DOHH2 (cell line): ENCODE measurements at regions not wholly inside any gene's neighbourhood (a gene's known extent, or its start where the extent isn't known, plus 50 kb on each side); places are given as distances from the start of the nearest gene placed in this dataset.

Experiments used
- H3F3A ChIP-seq: fragments of 200-600 bp; sonication (generic), shearing (Covaris generic); 2 replicates; pipeline ENCODE4 v1.6.0; 2016; ENCODE audit warnings: antibody characterized with exemption, mild to moderate bottlenecking; ENCODE audit not compliant: control insufficient read depth, insufficient read depth
- H3K27ac ChIP-seq: fragments of 200-600 bp; sonication (generic); 2 replicates; pipeline ENCODE4 v1.5.1; 2014; ENCODE audit warnings: low read depth, mild to moderate bottlenecking, low read length, moderate library complexity
- H3K27me3 ChIP-seq: fragments of 200-600 bp; sonication (generic); 2 replicates; pipeline ENCODE4 v1.6.1; 2014; ENCODE audit warnings: mild to moderate bottlenecking, low read length, mixed read lengths; ENCODE audit not compliant: control insufficient read depth
- H3K36me3 ChIP-seq: fragments of 200-600 bp; sonication (generic); 2 replicates; pipeline ENCODE4 v1.6.1; 2014; ENCODE audit warnings: mild to moderate bottlenecking, low read length, moderate library complexity, mixed read lengths; ENCODE audit not compliant: control insufficient read depth
- H3K4me1 ChIP-seq: fragments of 200-600 bp; sonication (generic); 2 replicates; pipeline ENCODE4 v1.6.1; 2014; ENCODE audit warnings: mild to moderate bottlenecking, low read length, mixed read lengths; ENCODE audit not compliant: control insufficient read depth
- H3K4me2 ChIP-seq: fragments of 200-600 bp; sonication (generic); 2 replicates; pipeline ENCODE4 v1.6.0; 2014; ENCODE audit warnings: mild to moderate bottlenecking, low read length, moderate library complexity
- H3K4me3 ChIP-seq: fragments of 200-600 bp; sonication (generic); 2 replicates; pipeline ENCODE4 v1.5.1; 2014; ENCODE audit warnings: mild to moderate bottlenecking, low read length, mixed read lengths
- H3K79me2 ChIP-seq: fragments of 200-600 bp; sonication (generic); 2 replicates; pipeline ENCODE4 v1.6.1; 2014; ENCODE audit warnings: mild to moderate bottlenecking, low read length, mixed read lengths; ENCODE audit not compliant: control insufficient read depth
- H3K9me2 ChIP-seq: fragments of 200-600 bp; sonication (generic); replicated peaks from 2 replicates; pipeline ENCODE4 v1.6.1; 2014; ENCODE audit warnings: mild to moderate bottlenecking, low read length, mixed read lengths; ENCODE audit not compliant: control insufficient read depth
- H3K9me3 ChIP-seq: fragments of 200-600 bp; sonication (generic); 2 replicates; pipeline ENCODE4 v1.6.1; 2014; ENCODE audit warnings: antibody characterized with exemption, low read length, mixed read lengths; ENCODE audit not compliant: control insufficient read depth, insufficient read depth
- H4K20me1 ChIP-seq: fragments of 200-600 bp; sonication (generic); 2 replicates; pipeline ENCODE4 v1.6.0; 2014; ENCODE audit warnings: low read depth, mild to moderate bottlenecking, antibody characterized with exemption, low read length, moderate library complexity; ENCODE audit not compliant: control insufficient read depth, insufficient read depth
- EZH2phosphoT487 ChIP-seq: fragments of 200-600 bp; sonication (generic); IDR thresholded peaks from 2 replicates; pipeline ENCODE4 v1.6.1; 2017; ENCODE audit warnings: borderline replicate concordance, mild to moderate bottlenecking, antibody characterized with exemption, low read length, moderate library complexity, mixed read lengths
- TF ChIP-seq, protein P1 (sequence below): fragments of 200-600 bp; sonication (generic); IDR thresholded peaks from one replicate; pipeline ENCODE4 v1.5.1; 2014; ENCODE audit warnings: antibody characterized with exemption, mild to moderate bottlenecking, low read depth, low read length; ENCODE audit not compliant: poor library complexity, severe bottlenecking

- H3K4me1 ChIP-seq: peaks cover 14% of the 10 kb centered on the region
- no peaks in the 10 kb centered on the region for H3F3A ChIP-seq
- H3K27me3 ChIP-seq: peaks cover 16% of the 10 kb centered on the region
- TF ChIP-seq EZH2phosphoT487: no peak
- TF ChIP-seq, protein P1, sequence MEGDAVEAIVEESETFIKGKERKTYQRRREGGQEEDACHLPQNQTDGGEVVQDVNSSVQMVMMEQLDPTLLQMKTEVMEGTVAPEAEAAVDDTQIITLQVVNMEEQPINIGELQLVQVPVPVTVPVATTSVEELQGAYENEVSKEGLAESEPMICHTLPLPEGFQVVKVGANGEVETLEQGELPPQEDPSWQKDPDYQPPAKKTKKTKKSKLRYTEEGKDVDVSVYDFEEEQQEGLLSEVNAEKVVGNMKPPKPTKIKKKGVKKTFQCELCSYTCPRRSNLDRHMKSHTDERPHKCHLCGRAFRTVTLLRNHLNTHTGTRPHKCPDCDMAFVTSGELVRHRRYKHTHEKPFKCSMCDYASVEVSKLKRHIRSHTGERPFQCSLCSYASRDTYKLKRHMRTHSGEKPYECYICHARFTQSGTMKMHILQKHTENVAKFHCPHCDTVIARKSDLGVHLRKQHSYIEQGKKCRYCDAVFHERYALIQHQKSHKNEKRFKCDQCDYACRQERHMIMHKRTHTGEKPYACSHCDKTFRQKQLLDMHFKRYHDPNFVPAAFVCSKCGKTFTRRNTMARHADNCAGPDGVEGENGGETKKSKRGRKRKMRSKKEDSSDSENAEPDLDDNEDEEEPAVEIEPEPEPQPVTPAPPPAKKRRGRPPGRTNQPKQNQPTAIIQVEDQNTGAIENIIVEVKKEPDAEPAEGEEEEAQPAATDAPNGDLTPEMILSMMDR: no peak
- no peaks in the 10 kb centered on the region for H3K79me2 ChIP-seq
- peak overlapping the region; percentile 9; the same call in 1 of the 2 replicates for H3K4me2 ChIP-seq
- H3K9me3 ChIP-seq: peaks cover 2% of the 10 kb centered on the region; the same call in 1 of the 2 replicates
- H3K36me3 ChIP-seq: no peaks in the 10 kb centered on the region
- no peak overlapping the region for H3K4me3 ChIP-seq
- no peak overlapping the region for H3K27ac ChIP-seq
- no peaks in the 10 kb centered on the region for H3K9me2 ChIP-seq
- H4K20me1 ChIP-seq: no peaks in the 10 kb centered on the region
These were observed 105.9 kb upstream of the LHX5 start for GRCh38 chr12:113577464-113578129.

DNA sequence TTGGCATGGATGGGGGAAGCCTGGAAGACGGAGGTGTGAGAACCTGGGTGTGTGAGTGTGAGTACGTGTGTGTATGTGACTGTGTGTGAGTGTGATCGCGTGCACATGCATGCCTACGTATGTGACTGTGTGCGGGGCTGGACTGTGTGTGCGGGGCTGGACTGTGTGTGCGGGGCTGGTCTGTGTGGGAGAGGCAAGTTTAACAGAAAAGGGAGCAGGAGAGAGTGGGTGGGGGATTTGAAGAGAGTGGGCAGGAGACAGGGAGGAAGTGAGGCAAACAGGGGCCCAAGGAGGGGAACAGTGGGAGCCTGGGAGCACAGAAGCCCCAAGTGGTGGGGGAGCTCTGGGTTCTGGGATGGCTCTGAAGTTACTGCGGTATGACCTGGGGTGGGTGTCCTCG, 103.7 kb upstream of the LHX5 start:
- Histone ChIP-seq H3K4me2 (no peak overlapping the region), H3K9me2 (no peaks in the 10 kb centered on the region), H3F3A (no peaks in the 10 kb centered on the region), H3K36me3 (no peaks in the 10 kb centered on the region), H3K27ac (no peak overlapping the region), H3K4me3 (no peak overlapping the region), H3K4me1 (peaks cover 14% of the 10 kb centered on the region), H3K9me3 (no peaks in the 10 kb centered on the region), H3K27me3 (peaks cover 5% of the 10 kb centered on the region), H4K20me1 (no peaks in the 10 kb centered on the region), H3K79me2 (no peaks in the 10 kb centered on the region)
- no peak for TF ChIP-seq EZH2phosphoT487
- TF ChIP-seq, protein P1: no peak

DNA sequence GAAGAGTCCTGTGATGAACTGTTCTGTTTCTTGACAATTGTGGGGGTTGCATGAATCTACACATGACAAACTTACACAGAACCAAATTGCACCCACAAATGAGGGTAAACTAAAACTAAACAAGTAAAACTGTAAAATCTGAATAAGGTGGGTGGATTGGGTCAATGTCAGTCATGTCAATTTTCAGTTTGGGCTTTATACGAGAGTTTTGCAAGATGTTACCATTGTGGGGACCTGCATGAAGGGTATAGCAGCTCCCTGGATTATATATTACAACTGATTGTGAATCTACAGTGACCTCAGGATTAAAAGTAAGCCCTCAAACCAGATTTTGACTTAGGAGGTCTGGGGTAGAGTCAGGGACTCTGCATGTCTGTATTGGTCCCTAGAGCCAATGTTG, 101.5 kb upstream of the LHX5 start:
- H3K4me3 ChIP-seq: no peak overlapping the region
- H4K20me1 ChIP-seq: no peaks in the 10 kb centered on the region
- H3K4me2 ChIP-seq: no peak overlapping the region
- H3K4me1 ChIP-seq: peaks cover 10% of the 10 kb centered on the region
- TF ChIP-seq, protein P1: no peak
- no peak for TF ChIP-seq EZH2phosphoT487
- H3K27me3 ChIP-seq: no peaks in the 10 kb centered on the region; the same call in 1 of the 2 replicates
- H3K79me2 ChIP-seq: no peaks in the 10 kb centered on the region
- no peak overlapping the region for H3K27ac ChIP-seq
- no peaks in the 10 kb centered on the region for H3K9me3 ChIP-seq
- H3K36me3 ChIP-seq: no peaks in the 10 kb centered on the region
- no peaks in the 10 kb centered on the region for H3K9me2 ChIP-seq
- no peaks in the 10 kb centered on the region for H3F3A ChIP-seq
